ENCODE measurements at regions not wholly inside any gene's neighbourhood (a gene's known extent, or its start where the extent isn't known, plus 50 kb on each side); places are given as distances from the start of the nearest gene placed in this dataset.

DNA sequence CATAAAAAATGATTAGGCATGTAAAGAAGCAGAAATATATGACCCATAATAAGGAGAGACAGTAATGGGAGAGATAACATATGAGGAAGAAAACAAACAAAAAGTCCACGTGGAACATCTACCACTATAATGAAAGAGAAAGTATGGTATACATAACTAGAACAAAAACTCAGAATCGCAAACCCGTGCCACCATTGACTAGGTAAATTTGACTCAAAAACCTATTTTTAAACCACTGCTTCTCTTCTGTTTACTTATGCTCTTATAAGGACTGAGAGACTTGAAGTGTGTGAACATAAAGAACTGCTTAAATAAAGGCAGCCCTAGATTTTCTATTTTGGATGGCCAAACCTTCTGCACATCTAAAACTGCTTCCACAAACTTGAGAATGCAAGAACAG lies 330.7 kb downstream of the CAAP1 start:
- TF ChIP-seq CTCF (IDR thresholded peaks at IDR 0.05) (no peak), POLR2A (IDR thresholded peaks at IDR 0.05) (no peak)

Measured in lower leg skin (tissue), 3 donors.